Testis (tissue), 2 donors: ENCODE measurements at regions not wholly inside any gene's neighbourhood (a gene's known extent, or its start where the extent isn't known, plus 50 kb on each side); places are given as distances from the start of the nearest gene placed in this dataset.

Experiments
- DNase-seq: peaks from one replicate; pipeline ENCODE4 v3.0.0-alpha.2; 2019
- H3K27ac ChIP-seq, 2 donors: fragments of 200-600 bp; sonication (generic); one replicate each; pipeline ENCODE4 v1.5.1; 2019
- H3K27me3 ChIP-seq: fragments of 200-600 bp; sonication (generic); one replicate; pipeline ENCODE4 v1.5.1; 2019
- H3K36me3 ChIP-seq: fragments of 200-600 bp; sonication (generic); one replicate; pipeline ENCODE4 v1.5.1; 2017; ENCODE audit warnings: low read depth; ENCODE audit errors: missing control alignments
- H3K4me1 ChIP-seq: fragments of 200-600 bp; sonication (generic); one replicate; pipeline ENCODE4 v1.5.1; 2019
- H3K4me3 ChIP-seq, 2 donors: fragments of 200-600 bp; sonication (generic); one replicate each; pipeline ENCODE4 v1.5.1; 2017 to 2019
- H3K9me3 ChIP-seq: fragments of 200-600 bp; sonication (generic); one replicate; pipeline ENCODE4 v1.5.1; 2017
- POLR2A ChIP-seq: fragments of 450-650 bp; IDR thresholded peaks from one replicate; pipeline ENCODE4 v1.6.1; 2017; ENCODE audit warnings: antibody characterized with exemption, mild to moderate bottlenecking, moderate library complexity
- WGBS, 2 donors: methylation state at CpG; one replicate each; pipeline ENCODE4 v1.1.5; 2018; 5-methylcytosine and 5-hydroxymethylcytosine counted together
- intact Hi-C: fragments of 100-400 bp; cut with DNase I; formaldehyde crosslinking; loops from one replicate; pipeline ENCODE4 v1.15.1; 2023; ENCODE audit warnings: low total_unique reads
- TF ChIP-seq, protein P1 (sequence below), 3 experiments: fragments of 450-650 bp in 2 of 3; fragments of 200-600 bp in 1 of 3; sonication (generic) in 1 of 3; IDR thresholded peaks; one replicate each; pipeline ENCODE4 v1.5.1; 2016 to 2019; ENCODE audit warnings: antibody characterized with exemption in 3 of 3, mild to moderate bottlenecking in 2 of 3, moderate library complexity in 1 of 3

DNA sequence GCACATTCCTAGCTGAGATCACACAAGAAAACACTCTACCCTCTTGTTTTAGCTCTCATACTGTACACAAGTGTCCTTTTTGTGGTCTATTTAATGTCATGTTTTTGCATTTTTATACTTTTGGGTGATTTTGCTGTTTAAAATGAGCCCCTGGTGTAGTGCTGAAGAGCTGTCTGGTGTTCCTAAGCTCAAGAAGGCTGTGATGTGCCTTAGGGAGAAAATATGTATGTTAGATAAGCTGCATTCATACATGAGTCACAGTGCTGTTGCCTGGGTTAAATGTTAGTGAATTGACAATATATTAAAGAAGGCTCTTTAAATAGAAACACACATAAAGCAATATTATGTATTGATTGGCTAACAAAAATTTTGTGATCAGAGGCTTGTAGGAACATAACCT is 387.4 kb upstream of the C2CD4B start:
- H3K36me3 ChIP-seq, result no peaks in the 10 kb centered on the region
- DNase-seq, result no peak
- intact Hi-C loops, result no loop called here
- no peaks in the 10 kb centered on the region for H3K27me3 ChIP-seq
- no peak overlapping the region for H3K27ac ChIP-seq
- no peaks in the 10 kb centered on the region for H3K9me3 ChIP-seq
- TF ChIP-seq, protein P1, sequence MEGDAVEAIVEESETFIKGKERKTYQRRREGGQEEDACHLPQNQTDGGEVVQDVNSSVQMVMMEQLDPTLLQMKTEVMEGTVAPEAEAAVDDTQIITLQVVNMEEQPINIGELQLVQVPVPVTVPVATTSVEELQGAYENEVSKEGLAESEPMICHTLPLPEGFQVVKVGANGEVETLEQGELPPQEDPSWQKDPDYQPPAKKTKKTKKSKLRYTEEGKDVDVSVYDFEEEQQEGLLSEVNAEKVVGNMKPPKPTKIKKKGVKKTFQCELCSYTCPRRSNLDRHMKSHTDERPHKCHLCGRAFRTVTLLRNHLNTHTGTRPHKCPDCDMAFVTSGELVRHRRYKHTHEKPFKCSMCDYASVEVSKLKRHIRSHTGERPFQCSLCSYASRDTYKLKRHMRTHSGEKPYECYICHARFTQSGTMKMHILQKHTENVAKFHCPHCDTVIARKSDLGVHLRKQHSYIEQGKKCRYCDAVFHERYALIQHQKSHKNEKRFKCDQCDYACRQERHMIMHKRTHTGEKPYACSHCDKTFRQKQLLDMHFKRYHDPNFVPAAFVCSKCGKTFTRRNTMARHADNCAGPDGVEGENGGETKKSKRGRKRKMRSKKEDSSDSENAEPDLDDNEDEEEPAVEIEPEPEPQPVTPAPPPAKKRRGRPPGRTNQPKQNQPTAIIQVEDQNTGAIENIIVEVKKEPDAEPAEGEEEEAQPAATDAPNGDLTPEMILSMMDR (IDR thresholded peaks at IDR 0.05), result no peak
- no peak for TF ChIP-seq POLR2A
- H3K4me3 ChIP-seq, result no peak overlapping the region
- H3K4me1 ChIP-seq, result peaks cover 3% of the 10 kb centered on the region

DNA sequence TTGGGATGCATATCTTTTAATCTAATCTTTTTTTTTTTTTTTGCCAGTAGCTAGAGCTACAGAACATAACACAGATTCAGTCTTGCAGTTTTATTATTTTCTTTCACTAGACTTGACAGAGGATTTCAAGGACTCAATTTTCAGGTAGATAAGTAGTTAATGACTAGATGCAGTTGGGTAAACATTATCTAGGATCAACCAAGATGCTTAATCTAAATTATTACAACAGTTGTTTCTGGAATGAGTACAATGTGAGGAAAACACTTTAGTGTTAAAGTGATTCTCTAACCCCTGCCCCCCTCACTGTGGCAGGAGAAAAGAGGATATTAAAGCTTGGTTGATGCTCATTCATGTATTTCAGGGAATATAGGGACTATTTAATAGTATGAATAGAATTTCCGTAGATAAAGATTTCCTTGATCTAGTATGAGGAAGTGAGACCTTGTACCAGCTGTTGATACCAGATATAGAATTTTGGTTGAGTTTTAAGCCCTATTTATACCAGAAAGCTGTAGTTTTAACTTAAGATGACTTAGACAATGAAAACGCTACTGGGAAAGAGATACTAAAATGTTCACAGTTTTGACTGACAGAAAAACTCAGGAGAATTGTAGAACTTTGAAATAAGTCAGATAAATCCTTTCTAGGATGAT is 389.0 kb upstream of the C2CD4B start:
- no peaks in the 10 kb centered on the region for H3K27me3 ChIP-seq
- no peak for DNase-seq
- no peaks in the 10 kb centered on the region for H3K36me3 ChIP-seq
- H3K27ac ChIP-seq, result no peak overlapping the region
- 81 to 90% methylated on average over 2 of the region's 2 CpGs for WGBS, 2 donors
- no peak overlapping the region for H3K4me3 ChIP-seq
- intact Hi-C loops, result no loop called here
- H3K4me1 ChIP-seq, result peaks cover 6% of the 10 kb centered on the region
- TF ChIP-seq POLR2A, result no peak
- TF ChIP-seq, protein P1 (IDR thresholded peaks at IDR 0.05), result no peak
- no peaks in the 10 kb centered on the region for H3K9me3 ChIP-seq

DNA sequence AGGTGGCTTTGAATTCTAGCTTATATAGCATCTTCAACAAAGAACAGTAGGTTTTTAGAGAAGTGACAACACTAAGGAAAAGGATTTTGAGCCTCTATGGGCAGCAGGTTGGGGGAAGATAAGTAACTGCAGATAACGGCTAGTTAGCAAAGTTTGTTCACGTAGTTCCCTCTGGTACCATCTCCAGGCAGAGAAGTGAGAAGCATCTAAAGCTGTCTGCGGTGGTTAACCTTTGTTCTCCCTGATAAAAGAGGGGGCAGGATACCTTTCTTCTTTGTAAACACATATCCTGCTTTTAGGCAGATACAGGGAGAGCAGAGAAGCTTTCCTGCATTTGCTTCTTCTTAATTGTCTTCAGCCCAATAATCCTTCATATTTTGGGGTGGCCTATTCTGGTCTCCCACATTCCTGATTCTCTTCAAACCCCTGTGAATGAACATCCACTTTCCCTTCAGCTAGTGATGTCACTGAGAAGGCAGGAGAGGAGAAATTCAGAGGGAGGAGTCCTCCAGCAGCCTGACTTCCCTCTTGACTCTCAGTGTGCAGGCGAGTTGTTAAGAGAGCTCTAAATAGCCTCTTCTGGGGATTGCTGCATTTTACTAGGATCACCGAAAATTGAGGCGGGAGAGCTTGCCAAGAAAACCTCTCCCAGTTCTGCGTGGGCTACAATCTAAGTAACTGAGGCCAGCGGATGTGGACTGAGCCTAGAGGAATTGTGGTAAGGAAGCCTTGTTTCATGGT is 393.7 kb upstream of the C2CD4B start:
- WGBS, 2 donors, result 38 to 46% methylated on average over 8 of the region's 8 CpGs
- Histone ChIP-seq H3K9me3 (no peaks in the 10 kb centered on the region), H3K4me1 (peaks cover 4% of the 10 kb centered on the region), H3K27ac (peak overlapping the region in 1 of 2 donors; percentile 67), H3K36me3 (no peaks in the 10 kb centered on the region), H3K27me3 (no peaks in the 10 kb centered on the region), H3K4me3 (no peak overlapping the region)
- peak; percentile 60 for DNase-seq
- no peak for TF ChIP-seq POLR2A
- TF ChIP-seq, protein P1 (IDR thresholded peaks at IDR 0.05), result no peak
- intact Hi-C loops, result no loop called here

DNA sequence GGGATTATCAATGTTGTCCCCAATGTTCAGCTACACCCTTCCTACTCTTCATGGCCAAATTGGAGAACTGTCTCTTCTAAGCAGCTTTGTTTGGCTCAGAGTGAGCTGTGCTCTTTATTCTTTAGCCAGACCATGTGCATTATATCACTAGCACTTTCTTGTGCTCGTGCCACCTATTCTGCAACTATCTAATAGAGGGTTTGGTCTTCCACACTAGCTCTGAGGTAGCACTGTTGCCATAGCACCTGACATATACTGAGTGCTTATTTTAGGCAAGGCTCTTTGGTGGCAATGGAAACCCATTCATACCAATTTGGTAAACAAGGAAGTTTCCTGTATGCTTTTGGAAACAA is 394.3 kb upstream of the C2CD4B start:
- Histone ChIP-seq H3K27me3 (no peaks in the 10 kb centered on the region), H3K4me3 (no peak overlapping the region), H3K27ac (peak overlapping the region in 1 of 2 donors; percentile 67), H3K36me3 (no peaks in the 10 kb centered on the region), H3K9me3 (no peaks in the 10 kb centered on the region), H3K4me1 (peaks cover 4% of the 10 kb centered on the region)
- 36 to 48% methylated on average over 1 of the region's 1 CpG for WGBS, 2 donors
- intact Hi-C loops, result no loop called here
- DNase-seq, result no peak
- TF ChIP-seq, protein P1 (IDR thresholded peaks at IDR 0.05), result no peak
- no peak for TF ChIP-seq POLR2A

DNA sequence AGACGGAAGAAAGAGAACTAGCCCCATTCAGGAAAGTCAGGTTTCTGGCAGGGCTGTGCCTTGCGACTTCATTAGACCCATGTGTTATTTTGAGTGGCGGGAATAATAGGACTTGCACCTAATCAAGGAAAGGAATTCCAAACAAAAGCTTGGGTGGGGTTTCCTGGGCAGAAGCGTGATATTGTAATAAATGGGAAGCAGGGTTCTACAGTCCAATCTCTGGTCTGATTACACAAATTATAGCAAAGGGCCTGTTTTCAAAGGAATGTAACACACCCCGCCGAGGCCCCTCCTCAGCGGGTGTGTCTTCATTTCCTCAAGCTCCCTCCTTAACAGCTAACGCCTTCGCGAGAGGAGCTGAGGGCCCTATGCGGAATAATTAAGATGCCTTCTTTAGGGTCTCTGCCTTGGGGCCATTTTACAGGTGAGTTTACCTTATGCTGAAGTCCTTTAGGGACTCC is 396.0 kb upstream of the C2CD4B start:
- Histone ChIP-seq H3K4me1 (peaks cover 4% of the 10 kb centered on the region), H3K36me3 (no peaks in the 10 kb centered on the region), H3K27me3 (no peaks in the 10 kb centered on the region), H3K4me3 (no peak overlapping the region), H3K27ac (no peak overlapping the region), H3K9me3 (no peaks in the 10 kb centered on the region)
- no peak for DNase-seq
- TF ChIP-seq, protein P1 (IDR thresholded peaks at IDR 0.05), result no peak
- no peak for TF ChIP-seq POLR2A
- 90% methylated on average over 11 of the region's 11 CpGs for WGBS, 2 donors
- intact Hi-C loops, result no loop called here
